SK-N-SH (cell line): ENCODE measurements at regions not wholly inside any gene's neighbourhood (a gene's known extent, or its start where the extent isn't known, plus 50 kb on each side); places are given as distances from the start of the nearest gene placed in this dataset.

ENCODE experiments used
- CTCF ChIA-PET: fragments of 300-600, 350-600 bp; formaldehyde crosslinking; extraction: SDS; loops from one replicate; lab custom pipeline; 2021; lab: Yijun Ruan, JAX
- POLR2A ChIA-PET: fragments of 350-600 bp; sonication (Branson Sonifier 250); formaldehyde crosslinking; extraction: SDS; loops from one replicate; lab custom pipeline; 2020; ENCODE audit warnings: antibody characterized with exemption, inconsistent platforms; lab: Yijun Ruan, JAX
- DNase-seq: peaks from one replicate; pipeline ENCODE4 v3.0.0; 2012
- H2AFZ ChIP-seq: fragments of 200-600 bp; sonication (generic); 2 replicates; pipeline ENCODE4 v1.8.1; 2016; ENCODE audit warnings: antibody characterized with exemption, mild to moderate bottlenecking, low read depth
- H3F3A ChIP-seq: fragments of 200-600 bp; sonication (generic); replicated peaks from 2 replicates; pipeline ENCODE3; 2016; ENCODE audit warnings: antibody characterized with exemption, mild to moderate bottlenecking; ENCODE audit not compliant: insufficient read depth
- H3K27ac ChIP-seq, 2 experiments: fragments of 200-500 bp in 1 of 2; fragments of 200-600 bp in 1 of 2; sonication (Bioruptor generic) in 1 of 2; sonication (generic), shearing (Covaris generic) in 1 of 2; 2 replicates each; pipeline versions ENCODE4 v1.5.1 to v1.6.1; 2014 to 2016; ENCODE audit warnings: low read depth in 2 of 2, inconsistent platforms in 1 of 2, low read length in 1 of 2, mild to moderate bottlenecking in 1 of 2, mixed read lengths in 1 of 2
- H3K27me3 ChIP-seq: fragments of 200-600 bp; sonication (generic), shearing (Covaris generic); 2 replicates; pipeline ENCODE4 v1.6.1; 2016; ENCODE audit warnings: mixed run types; ENCODE audit not compliant: insufficient read depth
- H3K36me3 ChIP-seq, 2 experiments: fragments of 200-500 bp in 1 of 2; fragments of 200-600 bp in 1 of 2; sonication (Bioruptor generic) in 1 of 2; sonication (generic) in 1 of 2; replicated peaks in 1 of 2; 2 replicates each; pipeline versions ENCODE3 to v1.5.1; 2014 to 2016; ENCODE audit warnings: low read length in 1 of 2, mild to moderate bottlenecking in 1 of 2; ENCODE audit not compliant: insufficient read depth in 2 of 2, control insufficient read depth in 1 of 2
- H3K4me1 ChIP-seq, 2 experiments: fragments of 200-500 bp in 1 of 2; fragments of 200-600 bp in 1 of 2; sonication (Bioruptor generic) in 1 of 2; sonication (generic), shearing (Covaris generic) in 1 of 2; 2 replicates each; pipeline versions ENCODE4 v1.5.1 to v1.6.1; 2014 to 2016; ENCODE audit warnings: low read depth in 1 of 2, low read length in 1 of 2, mixed run types in 1 of 2; ENCODE audit not compliant: insufficient read depth in 2 of 2, control insufficient read depth in 1 of 2
- H3K4me2 ChIP-seq: fragments of 200-600 bp; sonication (generic), shearing (Covaris generic); 2 replicates; pipeline ENCODE4 v1.6.1; 2017; ENCODE audit warnings: mixed run types
- H3K4me3 ChIP-seq, 2 experiments: fragments of 200-500 bp in 1 of 2; fragments of 200-600 bp in 1 of 2; sonication (Bioruptor generic) in 1 of 2; sonication (generic), shearing (Covaris generic) in 1 of 2; 2 replicates each; pipeline versions ENCODE4 v1.5.1 to v1.8.1; 2014 to 2016; ENCODE audit warnings: low read depth in 2 of 2, inconsistent platforms in 1 of 2, low read length in 1 of 2, mild to moderate bottlenecking in 1 of 2, mixed read lengths in 1 of 2, moderate library complexity in 1 of 2
- H3K79me2 ChIP-seq: fragments of 200-600 bp; sonication (generic); 2 replicates; pipeline ENCODE4 v1.8.1; 2017; ENCODE audit warnings: mild to moderate bottlenecking; ENCODE audit not compliant: insufficient read depth
- H3K9ac ChIP-seq: fragments of 200-600 bp; sonication (generic); 2 replicates; pipeline ENCODE4 v1.6.1; 2017; ENCODE audit warnings: mixed run types
- H3K9me2 ChIP-seq: fragments of 200-600 bp; sonication (generic); 2 replicates; pipeline ENCODE4 v1.6.1; 2017; ENCODE audit warnings: mixed run types
- H3K9me3 ChIP-seq: fragments of 200-600 bp; sonication (generic); 2 replicates; pipeline ENCODE4 v1.6.1; 2017; ENCODE audit warnings: mixed run types, mild to moderate bottlenecking, moderate library complexity
- H4K20me1 ChIP-seq: fragments of 200-600 bp; sonication (generic); 2 replicates; pipeline ENCODE4 v1.6.1; 2017; ENCODE audit warnings: mild to moderate bottlenecking, mixed run types; ENCODE audit not compliant: insufficient read depth
- CTCF ChIP-seq: fragments of 200-600 bp; sonication (generic); IDR thresholded peaks from 2 replicates; pipeline ENCODE4 v1.6.1; 2017; ENCODE audit warnings: antibody characterized with exemption, mild to moderate bottlenecking, moderate library complexity
- EP300 ChIP-seq, 2 experiments: IDR thresholded peaks; 2 replicates each; pipeline versions ENCODE4 v1.4.0 to v1.6.1; 2012; ENCODE audit warnings: borderline replicate concordance in 1 of 2, low read depth in 1 of 2, low read length in 1 of 2
- EZH2phosphoT487 ChIP-seq: fragments of 200-600 bp; sonication (generic); IDR thresholded peaks from 2 replicates; pipeline ENCODE4 v1.6.1; 2017; ENCODE audit warnings: low read depth, mixed run types, mild to moderate bottlenecking, antibody characterized with exemption, moderate library complexity, borderline replicate concordance
- FOSL2 ChIP-seq: IDR thresholded peaks from 2 replicates; pipeline ENCODE4 v1.4.0; 2012; ENCODE audit warnings: low read depth, mild to moderate bottlenecking, moderate library complexity, borderline replicate concordance
- GABPA ChIP-seq: IDR thresholded peaks from 2 replicates; pipeline ENCODE4 v1.4.0; 2012; ENCODE audit warnings: low read depth, mild to moderate bottlenecking
- RCOR1 ChIP-seq: fragments of 150-350 bp; IDR thresholded peaks from 2 replicates; pipeline ENCODE4 v1.6.1; 2017; ENCODE audit warnings: antibody characterized with exemption, low read length
- RFX5 ChIP-seq: IDR thresholded peaks from 2 replicates; pipeline ENCODE4 v1.6.1; 2012; ENCODE audit warnings: mild to moderate bottlenecking, improper control_type of control experiment, low read length
- SIN3A ChIP-seq: IDR thresholded peaks from 2 replicates; pipeline ENCODE4 v1.6.1; 2012; ENCODE audit warnings: low read depth, mild to moderate bottlenecking, low read length, moderate library complexity, borderline replicate concordance
- TEAD4 ChIP-seq: IDR thresholded peaks from 2 replicates; pipeline ENCODE4 v1.4.0; 2012; ENCODE audit warnings: mild to moderate bottlenecking, borderline replicate concordance; ENCODE audit not compliant: insufficient read depth
- USF1 ChIP-seq: IDR thresholded peaks from 2 replicates; pipeline ENCODE4 v1.4.0; 2012; ENCODE audit warnings: low read depth, borderline replicate concordance
- USF2 ChIP-seq: fragments of 150-350 bp; IDR thresholded peaks from 2 replicates; pipeline ENCODE4 v1.6.1; 2017; ENCODE audit warnings: antibody characterized with exemption, low read length, low read depth, borderline replicate concordance
- YY1 ChIP-seq: IDR thresholded peaks from 2 replicates; pipeline ENCODE4 v1.4.0; 2012; ENCODE audit warnings: low read depth, mild to moderate bottlenecking
- WGBS: methylation state at CpG from one replicate; pipeline ENCODE4 v1.1.6; 2017; ENCODE audit warnings: low lambda C conversion rate; 5-methylcytosine and 5-hydroxymethylcytosine counted together
- TF ChIP-seq, protein P1 (sequence below): IDR thresholded peaks from 2 replicates; pipeline ENCODE4 v1.4.0; 2012; ENCODE audit warnings: low read depth, borderline replicate concordance
- TF ChIP-seq, protein P2 (sequence below): IDR thresholded peaks from 2 replicates; pipeline ENCODE4 v1.6.1; 2012; ENCODE audit warnings: mild to moderate bottlenecking, low read depth, low read length, moderate library complexity

- Histone ChIP-seq H3K4me3 (no peak overlapping the region), H3K9ac (no peak overlapping the region), H3K36me3 (no peaks in the 10 kb centered on the region), H3K4me2 (no peak overlapping the region), H3K9me3 (no peaks in the 10 kb centered on the region), H3F3A (no peaks in the 10 kb centered on the region), H3K9me2 (no peaks in the 10 kb centered on the region), H3K27me3 (no peaks in the 10 kb centered on the region), H3K27ac (no peak overlapping the region), H2AFZ (no peak overlapping the region), H3K79me2 (no peaks in the 10 kb centered on the region), H4K20me1 (no peaks in the 10 kb centered on the region), H3K4me1 (no peaks in the 10 kb centered on the region)
- TF ChIP-seq, protein P1, sequence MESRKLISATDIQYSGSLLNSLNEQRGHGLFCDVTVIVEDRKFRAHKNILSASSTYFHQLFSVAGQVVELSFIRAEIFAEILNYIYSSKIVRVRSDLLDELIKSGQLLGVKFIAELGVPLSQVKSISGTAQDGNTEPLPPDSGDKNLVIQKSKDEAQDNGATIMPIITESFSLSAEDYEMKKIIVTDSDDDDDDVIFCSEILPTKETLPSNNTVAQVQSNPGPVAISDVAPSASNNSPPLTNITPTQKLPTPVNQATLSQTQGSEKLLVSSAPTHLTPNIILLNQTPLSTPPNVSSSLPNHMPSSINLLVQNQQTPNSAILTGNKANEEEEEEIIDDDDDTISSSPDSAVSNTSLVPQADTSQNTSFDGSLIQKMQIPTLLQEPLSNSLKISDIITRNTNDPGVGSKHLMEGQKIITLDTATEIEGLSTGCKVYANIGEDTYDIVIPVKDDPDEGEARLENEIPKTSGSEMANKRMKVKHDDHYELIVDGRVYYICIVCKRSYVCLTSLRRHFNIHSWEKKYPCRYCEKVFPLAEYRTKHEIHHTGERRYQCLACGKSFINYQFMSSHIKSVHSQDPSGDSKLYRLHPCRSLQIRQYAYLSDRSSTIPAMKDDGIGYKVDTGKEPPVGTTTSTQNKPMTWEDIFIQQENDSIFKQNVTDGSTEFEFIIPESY: no peak
- TF ChIP-seq FOSL2 (no peak), SIN3A (no peak), USF2 (no peak), GABPA (no peak), YY1 (no peak), TEAD4 (no peak)
- TF ChIP-seq, protein P2, sequence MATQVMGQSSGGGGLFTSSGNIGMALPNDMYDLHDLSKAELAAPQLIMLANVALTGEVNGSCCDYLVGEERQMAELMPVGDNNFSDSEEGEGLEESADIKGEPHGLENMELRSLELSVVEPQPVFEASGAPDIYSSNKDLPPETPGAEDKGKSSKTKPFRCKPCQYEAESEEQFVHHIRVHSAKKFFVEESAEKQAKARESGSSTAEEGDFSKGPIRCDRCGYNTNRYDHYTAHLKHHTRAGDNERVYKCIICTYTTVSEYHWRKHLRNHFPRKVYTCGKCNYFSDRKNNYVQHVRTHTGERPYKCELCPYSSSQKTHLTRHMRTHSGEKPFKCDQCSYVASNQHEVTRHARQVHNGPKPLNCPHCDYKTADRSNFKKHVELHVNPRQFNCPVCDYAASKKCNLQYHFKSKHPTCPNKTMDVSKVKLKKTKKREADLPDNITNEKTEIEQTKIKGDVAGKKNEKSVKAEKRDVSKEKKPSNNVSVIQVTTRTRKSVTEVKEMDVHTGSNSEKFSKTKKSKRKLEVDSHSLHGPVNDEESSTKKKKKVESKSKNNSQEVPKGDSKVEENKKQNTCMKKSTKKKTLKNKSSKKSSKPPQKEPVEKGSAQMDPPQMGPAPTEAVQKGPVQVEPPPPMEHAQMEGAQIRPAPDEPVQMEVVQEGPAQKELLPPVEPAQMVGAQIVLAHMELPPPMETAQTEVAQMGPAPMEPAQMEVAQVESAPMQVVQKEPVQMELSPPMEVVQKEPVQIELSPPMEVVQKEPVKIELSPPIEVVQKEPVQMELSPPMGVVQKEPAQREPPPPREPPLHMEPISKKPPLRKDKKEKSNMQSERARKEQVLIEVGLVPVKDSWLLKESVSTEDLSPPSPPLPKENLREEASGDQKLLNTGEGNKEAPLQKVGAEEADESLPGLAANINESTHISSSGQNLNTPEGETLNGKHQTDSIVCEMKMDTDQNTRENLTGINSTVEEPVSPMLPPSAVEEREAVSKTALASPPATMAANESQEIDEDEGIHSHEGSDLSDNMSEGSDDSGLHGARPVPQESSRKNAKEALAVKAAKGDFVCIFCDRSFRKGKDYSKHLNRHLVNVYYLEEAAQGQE: no peak
- ChIA-PET CTCF (no interaction called here), POLR2A (no interaction called here)
- DNase-seq: no peak
- 51% methylated on average over 2 of the region's 2 CpGs for WGBS
Observed at GRCh38 chrX:10370976-10371375, 214.2 kb downstream of the CLCN4 start.

DNA sequence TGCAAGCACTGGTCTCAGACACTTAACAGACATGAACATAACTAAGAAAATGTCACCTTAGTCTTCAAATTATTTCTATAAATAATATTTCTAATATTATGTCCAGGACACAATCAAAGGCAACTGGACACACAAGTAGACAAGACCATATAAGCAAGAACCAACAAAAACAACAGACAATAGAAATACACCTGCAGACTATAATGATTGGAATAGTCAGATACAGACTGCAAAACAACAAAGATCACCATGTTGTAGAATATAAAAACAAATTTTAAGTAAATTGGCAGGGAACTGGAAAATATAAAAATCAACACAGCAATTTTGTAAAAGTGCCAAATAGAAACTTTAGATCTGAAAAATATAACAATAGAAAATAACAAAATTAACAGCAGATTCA, 220.7 kb downstream of the CLCN4 start:
- CTCF ChIA-PET: no interaction called here
- TF ChIP-seq, protein P1: no peak
- TF ChIP-seq CTCF (no peak), RCOR1 (no peak), EP300 (IDR thresholded peaks at IDR 0.05; ENCODE audit: borderline replicate concordance in 1 of 2, low read depth in 1 of 2, low read length in 1 of 2) (no peak), USF1 (no peak), EZH2phosphoT487 (no peak), RFX5 (no peak), TEAD4 (no peak)

More for the DNA sequence above, 220.7 kb downstream of the CLCN4 start:
- H3K79me2 ChIP-seq: no peaks in the 10 kb centered on the region
- peaks cover 0 to 3% of the 10 kb centered on the region in 2 experiments for H3K36me3 ChIP-seq
- no peak overlapping the region for H2AFZ ChIP-seq
- H4K20me1 ChIP-seq: no peaks in the 10 kb centered on the region
- H3K27ac ChIP-seq: no peak overlapping the region
- no peaks in the 10 kb centered on the region for H3F3A ChIP-seq
- H3K9ac ChIP-seq: no peak overlapping the region
- no peak overlapping the region for H3K4me2 ChIP-seq
- H3K27me3 ChIP-seq: no peaks in the 10 kb centered on the region
- POLR2A ChIA-PET: no interaction called here
- no peak overlapping the region for H3K4me3 ChIP-seq
- H3K9me2 ChIP-seq: no peaks in the 10 kb centered on the region
- H3K4me1 ChIP-seq: no peaks in the 10 kb centered on the region; a peak in 1 of 4 replicates
- 0 out of 2 replicates have a peak, but pooled peaks cover 5% of the 10 kb centered on the region for H3K9me3 ChIP-seq
- no peak for DNase-seq
